HG03439 (cell line): ENCODE measurements at regions not wholly inside any gene's neighbourhood (a gene's known extent, or its start where the extent isn't known, plus 50 kb on each side); places are given as distances from the start of the nearest gene placed in this dataset.

Experiments used
- ATAC-seq: cut with Tn5 transposase; IDR thresholded peaks from one replicate; pipeline ENCODE4 v1.9.1; 2021; ENCODE audit warnings: mild to moderate bottlenecking, moderate library complexity; ENCODE audit not compliant: unreplicated experiment

GRCh38 chr4:123832173-123833026 lies 435.8 kb downstream of the SPRY1 start:
- ATAC-seq, result no peak

GRCh38 chr4:123833171-123833643 lies 436.6 kb downstream of the SPRY1 start:
- no peak for ATAC-seq

- ATAC-seq, result no peak
Observed at GRCh38 chr4:123835831-123836590, 439.4 kb downstream of the SPRY1 start.

- ATAC-seq, result no peak
Observed at GRCh38 chr4:123836851-123837595, 440.4 kb downstream of the SPRY1 start.

GRCh38 chr4:123838474-123838873 lies 441.9 kb downstream of the SPRY1 start:
- no peak for ATAC-seq

GRCh38 chr4:123840197-123840596 lies 443.6 kb downstream of the SPRY1 start:
- no peak for ATAC-seq

- no peak for ATAC-seq
Observed at GRCh38 chr4:123841447-123842121, 445.0 kb downstream of the SPRY1 start.

- ATAC-seq, result no peak
Observed at GRCh38 chr4:123843137-123843536, 446.5 kb downstream of the SPRY1 start.

- no peak for ATAC-seq
Observed at GRCh38 chr4:123844374-123844773, 447.8 kb downstream of the SPRY1 start.

- ATAC-seq, result no peak
Observed at GRCh38 chr4:123846092-123846491, 449.5 kb downstream of the SPRY1 start.

- ATAC-seq, result no peak
Observed at GRCh38 chr4:123846561-123846960, 450.0 kb downstream of the SPRY1 start.

- no peak for ATAC-seq
Observed at GRCh38 chr4:123848606-123849005, 452.0 kb downstream of the SPRY1 start.

- no peak for ATAC-seq
Observed at GRCh38 chr4:123849495-123849894, 452.9 kb downstream of the SPRY1 start.

GRCh38 chr4:123851521-123851920 lies 454.9 kb downstream of the SPRY1 start:
- ATAC-seq, result no peak

- no peak for ATAC-seq
Observed at GRCh38 chr4:123853651-123854050, 457.1 kb downstream of the SPRY1 start.

GRCh38 chr4:123856689-123857545 lies 460.3 kb downstream of the SPRY1 start:
- ATAC-seq, result no peak

GRCh38 chr4:123858465-123858864 lies 461.9 kb downstream of the SPRY1 start:
- no peak for ATAC-seq

- ATAC-seq, result no peak
Observed at GRCh38 chr4:123862812-123863211, 466.2 kb downstream of the SPRY1 start.

GRCh38 chr4:123866796-123867195 lies 470.2 kb downstream of the SPRY1 start:
- no peak for ATAC-seq
